ENCODE measurements at regions not wholly inside any gene's neighbourhood (a gene's known extent, or its start where the extent isn't known, plus 50 kb on each side); places are given as distances from the start of the nearest gene placed in this dataset.

- H3K9me2 ChIP-seq (replicated peaks; ENCODE audit: insufficient read depth, low read length), result no peaks in the 10 kb centered on the region
Measured at GRCh38 chr20:51176876-51177275, 154.0 kb upstream of the KCNG1 start.

GRCh38 chr20:51176446-51176845 lies 153.5 kb upstream of the KCNG1 start:
- H4K20me1 ChIP-seq (ENCODE audit: low read depth, low read length), result no peaks in the 10 kb centered on the region
- H3K79me2 ChIP-seq (ENCODE audit: insufficient read depth, low read length), result no peaks in the 10 kb centered on the region
- no peaks in the 10 kb centered on the region for H3K36me3 ChIP-seq (ENCODE audit: low read length)
- H3K9me3 ChIP-seq (ENCODE audit: insufficient read depth, low read length), result no peaks in the 10 kb centered on the region
- H3K27me3 ChIP-seq (ENCODE audit: low read length), result no peaks in the 10 kb centered on the region
- no peak overlapping the region for H3K4me2 ChIP-seq (ENCODE audit: low read depth, low read length, poor library complexity, severe bottlenecking)
- no peaks in the 10 kb centered on the region for H3K9me2 ChIP-seq (replicated peaks; ENCODE audit: insufficient read depth, low read length)
- H3K27ac ChIP-seq (ENCODE audit: low read depth, low read length), result no peak overlapping the region
- H3K9ac ChIP-seq (ENCODE audit: low read length), result no peak overlapping the region
- no peaks in the 10 kb centered on the region for H3F3A ChIP-seq (ENCODE audit: insufficient read depth)
- TF ChIP-seq CTCF (IDR thresholded peaks at IDR 0.05; ENCODE audit: insufficient read depth, low read length, poor library complexity, severe bottlenecking) (no peak), EZH2phosphoT487 (conservative IDR thresholded peaks at IDR 0.05; ENCODE audit: low read length) (no peak)
- H2AFZ ChIP-seq (ENCODE audit: low read depth, low read length, severe bottlenecking), result no peak overlapping the region
- no peak overlapping the region for H3K4me3 ChIP-seq (ENCODE audit: insufficient read depth, low read length, poor library complexity, severe bottlenecking)

More at GRCh38 chr20:51176876-51177275, 154.0 kb upstream of the KCNG1 start:
- no peaks in the 10 kb centered on the region for H3F3A ChIP-seq (ENCODE audit: insufficient read depth)
- no peak overlapping the region for H3K27ac ChIP-seq (ENCODE audit: low read depth, low read length)
- H3K36me3 ChIP-seq (ENCODE audit: low read length), result no peaks in the 10 kb centered on the region
- no peaks in the 10 kb centered on the region for H3K79me2 ChIP-seq (ENCODE audit: insufficient read depth, low read length)
- no peaks in the 10 kb centered on the region for H4K20me1 ChIP-seq (ENCODE audit: low read depth, low read length)
- no peak overlapping the region for H3K4me2 ChIP-seq (ENCODE audit: low read depth, low read length, poor library complexity, severe bottlenecking)
- no peak for TF ChIP-seq EZH2phosphoT487 (conservative IDR thresholded peaks at IDR 0.05; ENCODE audit: low read length)
- no peak for TF ChIP-seq CTCF (IDR thresholded peaks at IDR 0.05; ENCODE audit: insufficient read depth, low read length, poor library complexity, severe bottlenecking)
- H2AFZ ChIP-seq (ENCODE audit: low read depth, low read length, severe bottlenecking), result no peak overlapping the region
- no peaks in the 10 kb centered on the region for H3K9me3 ChIP-seq (ENCODE audit: insufficient read depth, low read length)
- no peaks in the 10 kb centered on the region for H3K27me3 ChIP-seq (ENCODE audit: low read length)
- H3K4me3 ChIP-seq (ENCODE audit: insufficient read depth, low read length, poor library complexity, severe bottlenecking), result no peak overlapping the region
- H3K9ac ChIP-seq (ENCODE audit: low read length), result no peak overlapping the region

GRCh38 chr20:51175724-51176123 lies 152.8 kb upstream of the KCNG1 start:
- Histone ChIP-seq H3K4me3 (ENCODE audit: insufficient read depth, low read length, poor library complexity, severe bottlenecking) (no peak overlapping the region), H3K27ac (ENCODE audit: low read depth, low read length) (no peak overlapping the region), H3K9me2 (replicated peaks; ENCODE audit: insufficient read depth, low read length) (no peaks in the 10 kb centered on the region), H2AFZ (ENCODE audit: low read depth, low read length, severe bottlenecking) (no peak overlapping the region), H3K27me3 (ENCODE audit: low read length) (no peaks in the 10 kb centered on the region), H3F3A (ENCODE audit: insufficient read depth) (no peaks in the 10 kb centered on the region), H3K79me2 (ENCODE audit: insufficient read depth, low read length) (no peaks in the 10 kb centered on the region), H4K20me1 (ENCODE audit: low read depth, low read length) (no peaks in the 10 kb centered on the region), H3K9ac (ENCODE audit: low read length) (no peak overlapping the region), H3K9me3 (ENCODE audit: insufficient read depth, low read length) (no peaks in the 10 kb centered on the region), H3K4me2 (ENCODE audit: low read depth, low read length, poor library complexity, severe bottlenecking) (no peak overlapping the region), H3K36me3 (ENCODE audit: low read length) (no peaks in the 10 kb centered on the region)
- TF ChIP-seq EZH2phosphoT487 (conservative IDR thresholded peaks at IDR 0.05; ENCODE audit: low read length), result no peak
- TF ChIP-seq CTCF (IDR thresholded peaks at IDR 0.05; ENCODE audit: insufficient read depth, low read length, poor library complexity, severe bottlenecking), result no peak

Data from SU-DHL-6 (cell line).